Upper lobe of left lung (tissue), 6 donors: ENCODE measurements at regions not wholly inside any gene's neighbourhood (a gene's known extent, or its start where the extent isn't known, plus 50 kb on each side); places are given as distances from the start of the nearest gene placed in this dataset.

ENCODE experiments used
- ATAC-seq, 2 donors: fragments of 200-7000 bp; cut with Tn5 transposase; one replicate each; pipeline ENCODE4 v1.9.1; 2022; ENCODE audit warnings: mild to moderate bottlenecking in 2 of 2, moderate library complexity in 2 of 2; ENCODE audit not compliant: low FRiP score in 2 of 2
- DNase-seq, 2 donors: peaks; one replicate each; pipeline ENCODE4 v3.0.0-alpha.2; 2019 to 2020
- H3K27ac ChIP-seq, 4 donors: fragments of 200-600 bp; sonication (generic); one replicate each; pipeline ENCODE4 v1.5.1; 2016 to 2019
- H3K27me3 ChIP-seq, 4 donors: fragments of 200-600 bp; sonication (generic); one replicate each; pipeline ENCODE4 v1.5.1; 2017 to 2019
- H3K36me3 ChIP-seq, 4 donors: fragments of 200-600 bp; sonication (generic); one replicate each; pipeline ENCODE4 v1.5.1; 2016 to 2019
- H3K4me1 ChIP-seq, 4 donors: fragments of 200-600 bp; sonication (generic); one replicate each; pipeline ENCODE4 v1.5.1; 2018 to 2019
- H3K4me3 ChIP-seq, 4 donors: fragments of 200-600 bp; sonication (generic); one replicate each; pipeline ENCODE4 v1.5.1; 2017 to 2019; ENCODE audit warnings: mild to moderate bottlenecking in 2 of 4, moderate library complexity in 1 of 4
- H3K9me3 ChIP-seq, 4 donors: fragments of 200-600 bp; sonication (generic); one replicate each; pipeline ENCODE4 v1.5.1; 2018 to 2019
- CTCF ChIP-seq, 6 experiments: fragments of 450-650 bp in 4 of 6; fragments of 200-600 bp in 2 of 6; sonication (generic) in 2 of 6; IDR thresholded peaks; one replicate each; pipeline ENCODE4 v1.5.1; 2016 to 2019; ENCODE audit warnings: antibody characterized with exemption in 6 of 6
- EP300 ChIP-seq, 4 donors: sonication (generic); formaldehyde crosslinking; IDR thresholded peaks; one replicate each; pipeline ENCODE4 v1.5.1; 2017; ENCODE audit warnings: antibody characterized with exemption in 4 of 4, control low read depth in 2 of 4
- POLR2A ChIP-seq, 4 donors: fragments of 450-650 bp; IDR thresholded peaks; one replicate each; pipeline ENCODE4 v1.5.1; 2016 to 2017; ENCODE audit warnings: antibody characterized with exemption in 4 of 4, mild to moderate bottlenecking in 2 of 4
- POLR2AphosphoS5 ChIP-seq, 2 donors: sonication (generic); formaldehyde crosslinking; IDR thresholded peaks; one replicate each; pipeline ENCODE4 v1.5.1; 2017; ENCODE audit warnings: antibody characterized with exemption in 2 of 2
- WGBS, 2 donors: methylation state at CpG; one replicate each; pipeline ENCODE4 v1.1.5; 2017 to 2018; 5-methylcytosine and 5-hydroxymethylcytosine counted together
- donor health status: DM: no; HTN: no; CAD: no; lungs with moderate emphysema.
- donor health status: DM: no; HTN: yes; CAD: no; lungs with severe emphysema.

DNA sequence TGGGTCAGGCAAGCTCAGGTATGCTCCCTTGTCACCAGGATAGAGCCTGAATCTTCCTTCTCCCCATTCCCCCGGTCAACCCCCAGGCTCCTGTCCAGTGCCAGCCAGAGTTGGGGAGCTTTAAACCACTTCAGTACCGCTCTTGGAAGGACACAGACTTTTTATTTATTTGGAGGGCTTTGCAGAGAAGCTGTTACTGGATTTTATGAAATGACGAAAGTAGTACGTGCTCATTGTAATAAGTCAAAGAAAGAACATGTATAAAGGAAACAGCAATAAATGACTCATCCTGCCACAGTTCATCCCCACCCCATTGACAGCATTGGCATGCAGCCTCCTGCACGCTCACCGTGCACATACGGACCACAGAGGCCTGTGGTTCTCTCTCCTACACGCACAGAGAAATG, 230.3 kb downstream of the AUH start:
- peak; percentile 61 to 65 for TF ChIP-seq POLR2AphosphoS5 (IDR thresholded peaks at IDR 0.05)
- peak in 2 of 4 donors; percentile 9 to 20 for TF ChIP-seq POLR2A (IDR thresholded peaks at IDR 0.05)
- TF ChIP-seq CTCF (IDR thresholded peaks at IDR 0.05): no peak
- TF ChIP-seq EP300 (IDR thresholded peaks at IDR 0.05): peak in 2 of 4 donors; percentile 79 to 86
- ATAC-seq (peak; percentile 37 to 91), DNase-seq (peak in 1 of 2 donors; percentile 56)
- Histone ChIP-seq H3K27ac (peak overlapping the region in 2 of 4 donors; percentile 14 to 38), H3K4me3 (no peak overlapping the region), H3K9me3 (no peaks in the 10 kb centered on the region), H3K4me1 (peaks cover 0 to 9% (median 2%) of the 10 kb centered on the region in 4 donors), H3K27me3 (no peaks in the 10 kb centered on the region), H3K36me3 (no peaks in the 10 kb centered on the region)
- 33 to 43% methylated on average over 8 of the region's 8 CpGs for WGBS, 2 donors

DNA sequence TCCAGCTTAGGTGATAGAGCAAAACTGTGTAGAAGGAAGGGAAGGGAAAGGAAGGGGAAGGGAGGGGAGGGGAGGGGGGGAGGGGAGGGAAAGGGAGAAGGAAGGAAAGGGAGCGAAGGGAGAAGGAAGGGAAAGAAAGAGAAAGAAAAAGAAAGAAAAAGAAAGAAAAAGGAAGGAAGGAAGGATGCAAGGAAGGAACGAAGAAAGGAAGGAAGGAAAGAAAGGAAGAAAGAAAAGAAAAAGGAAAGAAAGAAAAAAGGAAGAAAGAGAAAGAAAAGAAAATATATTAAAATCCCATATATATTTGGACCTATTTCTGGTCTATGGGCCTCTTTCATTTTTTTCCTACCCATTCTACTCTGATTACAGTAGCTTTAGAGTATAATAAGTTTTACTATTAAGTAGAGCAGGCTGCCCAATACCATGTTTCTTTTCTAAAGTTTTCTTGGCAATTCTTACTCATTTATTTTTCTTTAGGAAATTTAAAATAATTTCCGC, 229.1 kb downstream of the AUH start:
- H3K27me3 ChIP-seq: no peaks in the 10 kb centered on the region
- H3K27ac ChIP-seq: no peak overlapping the region
- DNase-seq (no peak), ATAC-seq (no peak)
- WGBS, 2 donors: 81 to 91% methylated on average over 3 of the region's 3 CpGs
- TF ChIP-seq POLR2AphosphoS5 (IDR thresholded peaks at IDR 0.05) (no peak), CTCF (IDR thresholded peaks at IDR 0.05) (no peak), POLR2A (IDR thresholded peaks at IDR 0.05) (no peak), EP300 (IDR thresholded peaks at IDR 0.05) (no peak)
- H3K9me3 ChIP-seq: no peaks in the 10 kb centered on the region
- H3K4me1 ChIP-seq: peaks cover 0 to 9% (median 2%) of the 10 kb centered on the region in 4 donors
- H3K36me3 ChIP-seq: no peaks in the 10 kb centered on the region
- no peak overlapping the region for H3K4me3 ChIP-seq

- Histone ChIP-seq H3K36me3 (no peaks in the 10 kb centered on the region), H3K27ac (peak overlapping the region in 2 of 4 donors; percentile 26 to 52), H3K9me3 (no peaks in the 10 kb centered on the region), H3K4me3 (no peak overlapping the region), H3K4me1 (peaks cover 0 to 9% (median 2%) of the 10 kb centered on the region in 4 donors), H3K27me3 (no peaks in the 10 kb centered on the region)
- TF ChIP-seq EP300 (IDR thresholded peaks at IDR 0.05): no peak
- no peak for TF ChIP-seq POLR2A (IDR thresholded peaks at IDR 0.05)
- no peak for TF ChIP-seq POLR2AphosphoS5 (IDR thresholded peaks at IDR 0.05)
- no peak for TF ChIP-seq CTCF (IDR thresholded peaks at IDR 0.05)
- 55 to 65% methylated on average over 2 of the region's 2 CpGs for WGBS, 2 donors
- no peak for DNase-seq
- ATAC-seq: no peak
Observed at GRCh38 chr9:91134608-91135007, 227.1 kb downstream of the AUH start.

DNA sequence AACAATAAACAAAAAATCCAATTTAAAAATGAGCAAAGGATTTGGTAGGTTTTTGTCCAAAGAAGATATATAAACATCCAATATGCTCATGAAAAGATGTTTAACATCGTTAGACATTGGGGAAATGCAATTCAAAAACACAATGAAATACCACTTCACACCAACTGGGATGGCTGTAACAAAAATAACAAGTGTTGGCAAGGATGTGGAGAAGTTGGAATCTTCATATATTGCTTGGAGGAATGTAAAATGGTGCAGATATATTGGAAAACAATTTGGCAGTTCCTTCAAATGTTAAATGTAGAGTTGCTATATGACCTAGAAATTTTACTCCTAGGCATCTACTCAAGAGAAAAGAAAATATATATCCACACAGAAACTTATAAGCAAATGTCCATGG, 224.3 kb downstream of the AUH start:
- Histone ChIP-seq H3K27ac (no peak overlapping the region), H3K36me3 (no peaks in the 10 kb centered on the region), H3K9me3 (no peaks in the 10 kb centered on the region), H3K4me1 (no peaks in the 10 kb centered on the region), H3K4me3 (no peak overlapping the region), H3K27me3 (no peaks in the 10 kb centered on the region)
- TF ChIP-seq CTCF (IDR thresholded peaks at IDR 0.05) (no peak), POLR2A (IDR thresholded peaks at IDR 0.05) (no peak), POLR2AphosphoS5 (IDR thresholded peaks at IDR 0.05) (no peak), EP300 (IDR thresholded peaks at IDR 0.05) (no peak)
- DNase-seq: no peak
- ATAC-seq: no peak
- WGBS, 2 donors: 72 to 74% methylated on average over 1 of the region's 1 CpG

GRCh38 chr9:91138760-91139159, 223.0 kb downstream of the AUH start:
- no peak overlapping the region for H3K4me3 ChIP-seq
- ATAC-seq (no peak), DNase-seq (no peak)
- H3K4me1 ChIP-seq: no peaks in the 10 kb centered on the region
- WGBS, 2 donors: 64 to 76% methylated on average over 5 of the region's 5 CpGs
- no peaks in the 10 kb centered on the region for H3K27me3 ChIP-seq
- TF ChIP-seq CTCF (IDR thresholded peaks at IDR 0.05): no peak
- no peak for TF ChIP-seq EP300 (IDR thresholded peaks at IDR 0.05)
- TF ChIP-seq POLR2A (IDR thresholded peaks at IDR 0.05): no peak
- no peaks in the 10 kb centered on the region for H3K36me3 ChIP-seq
- no peak overlapping the region for H3K27ac ChIP-seq
- H3K9me3 ChIP-seq: no peaks in the 10 kb centered on the region
